DMS153 (cell line): ENCODE measurements at regions not wholly inside any gene's neighbourhood (a gene's known extent, or its start where the extent isn't known, plus 50 kb on each side); places are given as distances from the start of the nearest gene placed in this dataset.
A peak's percentile ranks its signal among the peaks of the same experiment; 100 is the strongest.

Experiments used
- DNase-seq: peaks from one replicate; lab custom pipeline; 2025; lab: John Stamatoyannopoulos, UW

- no peak for DNase-seq
These were observed 276.1 kb upstream of the NEBL start for GRCh38 chr10:21172930-21173801.

DNA sequence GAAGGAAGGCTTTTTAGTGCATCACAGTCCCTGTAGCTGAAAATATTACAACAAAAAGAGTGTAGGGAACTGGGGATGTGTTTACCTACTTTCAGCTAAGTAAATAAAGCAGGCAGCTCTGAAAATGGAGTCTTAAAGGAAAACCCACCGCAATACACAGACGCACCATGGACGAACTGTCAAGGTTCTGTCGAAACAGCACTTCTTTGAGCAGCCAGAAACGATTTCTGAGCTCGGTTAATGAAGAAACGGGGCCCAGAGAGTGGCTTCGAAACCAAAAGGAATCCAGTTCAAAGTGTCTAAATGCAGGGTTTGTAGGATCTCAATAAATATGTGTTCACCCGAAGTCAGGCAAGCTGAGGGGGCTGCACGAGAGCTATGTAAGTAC is 275.4 kb upstream of the NEBL start:
- DNase-seq: no peak

DNA sequence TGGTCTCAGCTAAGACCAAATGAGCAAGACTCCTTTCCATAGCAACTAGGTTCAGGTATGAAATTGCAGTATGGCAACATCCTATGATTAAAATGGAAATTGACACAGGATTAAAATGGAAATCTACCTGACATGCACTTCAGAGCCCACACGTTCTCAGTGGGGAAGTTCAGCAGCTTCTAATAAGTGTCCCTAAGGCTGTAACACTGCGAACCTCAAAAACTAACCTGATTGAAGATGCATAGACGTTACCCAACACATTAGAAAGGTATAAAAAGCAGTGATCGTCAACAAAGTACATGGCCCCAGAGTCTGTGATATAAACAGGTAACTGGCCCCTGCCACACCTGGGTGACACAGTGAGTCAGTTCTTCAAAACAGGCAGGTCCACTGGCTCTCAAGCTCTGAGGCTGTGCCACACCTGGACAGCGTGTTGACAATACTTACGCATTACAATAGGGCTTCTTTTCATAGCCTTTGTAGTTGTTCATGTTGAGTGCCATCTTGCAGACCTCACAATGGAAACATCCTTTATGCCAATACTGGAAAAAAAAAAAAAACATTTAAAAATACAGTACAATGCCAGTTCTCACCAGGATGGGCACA is 274.9 kb upstream of the NEBL start:
- peak; percentile 67 for DNase-seq

GRCh38 chr10:21171197-21171935 is 274.3 kb upstream of the NEBL start:
- no peak for DNase-seq

DNA sequence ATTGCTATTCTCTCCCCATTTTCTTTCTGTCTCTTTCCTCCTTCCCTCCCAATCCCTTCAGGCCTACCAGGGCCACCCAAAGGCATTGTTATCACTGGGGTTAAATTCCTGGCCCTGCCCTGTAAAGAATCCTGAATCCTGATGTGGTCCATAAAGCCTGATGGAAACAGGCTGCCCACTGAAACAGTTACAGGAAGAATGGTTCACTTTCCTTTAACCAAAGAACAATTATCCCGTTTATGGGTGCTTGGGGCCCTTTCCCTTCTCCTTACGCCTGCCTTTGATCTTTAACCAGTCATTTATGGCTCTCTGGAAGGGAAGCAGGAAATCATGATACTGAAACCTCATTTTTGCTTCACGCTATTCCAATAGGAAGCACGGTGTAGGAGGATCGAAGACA is 273.1 kb upstream of the NEBL start:
- no peak for DNase-seq

GRCh38 chr10:21169271-21169670 is 272.2 kb upstream of the NEBL start:
- DNase-seq: no peak

GRCh38 chr10:21167288-21168010 is 270.3 kb upstream of the NEBL start:
- DNase-seq: no peak

DNA sequence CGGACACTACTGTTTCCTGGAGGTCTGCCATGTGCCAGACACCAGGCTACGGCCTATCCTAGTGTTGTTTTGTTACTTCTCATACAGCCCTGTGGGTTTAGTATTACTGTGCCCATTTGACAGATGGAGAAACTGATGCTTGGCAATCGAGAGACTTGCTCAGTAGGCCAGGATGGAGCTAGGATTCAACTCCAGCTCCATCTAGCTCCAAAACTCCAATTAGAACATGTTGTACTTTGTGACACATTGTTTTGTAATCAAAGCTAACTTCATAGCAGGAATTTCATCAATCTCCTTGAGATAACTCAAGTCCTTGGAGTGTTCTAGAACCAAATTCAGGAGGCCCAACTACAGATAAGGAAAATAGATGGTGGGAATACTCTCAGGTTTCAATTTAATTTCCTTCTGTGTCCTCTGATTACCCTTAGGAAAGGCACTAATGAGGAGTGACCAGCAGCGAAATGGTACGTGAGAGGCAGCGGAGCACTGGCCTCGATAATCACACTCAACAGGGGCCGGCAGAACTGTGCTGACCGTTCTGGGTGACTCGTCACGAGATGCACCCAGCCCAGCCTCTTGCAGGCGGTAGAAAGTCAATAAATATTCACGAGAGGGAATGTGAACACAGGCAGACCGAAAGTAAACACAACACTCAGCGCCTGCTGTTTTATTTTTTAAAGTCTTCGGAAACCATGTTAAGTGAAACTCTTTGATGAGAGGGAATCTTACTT is 269.6 kb upstream of the NEBL start:
- DNase-seq: peak; percentile 25

DNA sequence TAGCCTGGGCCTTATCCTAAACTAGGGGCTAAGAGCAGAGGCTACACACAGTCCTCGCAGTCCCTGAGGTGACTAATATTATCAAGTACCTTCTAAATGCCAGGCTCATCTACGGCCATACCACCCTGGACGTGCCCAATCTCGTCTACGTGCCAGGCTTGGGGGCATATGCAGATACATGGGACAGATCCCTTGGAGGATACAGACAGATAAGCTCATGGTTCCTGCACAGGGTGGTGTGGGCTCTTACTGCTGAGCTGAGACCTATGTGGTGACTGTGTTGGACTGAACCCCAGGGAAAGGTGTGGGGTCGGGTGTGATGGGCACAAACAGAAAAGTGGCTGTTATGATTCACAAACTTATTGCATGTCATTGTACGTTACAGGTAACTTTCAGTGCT is 268.4 kb upstream of the NEBL start:
- no peak for DNase-seq

GRCh38 chr10:21164687-21165086 is 267.6 kb upstream of the NEBL start:
- DNase-seq: no peak

GRCh38 chr10:21162948-21163347 is 265.8 kb upstream of the NEBL start:
- no peak for DNase-seq

- DNase-seq: no peak
These were observed 264.5 kb upstream of the NEBL start for GRCh38 chr10:21161647-21162046.

DNA sequence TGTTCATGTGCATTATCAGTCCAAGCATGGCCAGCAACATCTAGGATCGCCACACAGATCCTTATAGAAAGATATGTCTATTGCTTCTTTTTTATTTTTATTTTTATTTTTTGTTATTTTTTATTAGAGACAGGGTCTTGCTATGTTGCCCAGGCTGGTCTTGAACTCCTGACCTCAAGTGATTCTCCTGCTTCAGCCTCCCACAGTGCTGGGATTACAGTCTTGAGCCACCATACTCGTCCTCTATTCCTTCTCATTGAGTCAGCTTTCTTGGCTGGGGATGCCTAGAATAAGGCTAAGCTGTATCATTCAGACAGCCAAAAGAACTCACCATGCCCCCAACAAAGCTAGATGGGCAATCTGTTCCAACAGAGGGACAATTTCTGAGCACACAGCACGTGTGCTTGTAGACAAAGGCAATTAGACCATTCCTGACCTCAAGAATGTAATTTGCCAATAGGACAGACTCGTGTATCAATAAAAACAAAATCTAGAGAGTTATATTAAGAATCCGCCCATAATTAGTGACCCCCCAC is 264.0 kb upstream of the NEBL start:
- no peak for DNase-seq

GRCh38 chr10:21160116-21160515 is 263.0 kb upstream of the NEBL start:
- peak; percentile 83 for DNase-seq

GRCh38 chr10:21159669-21160068 is 262.6 kb upstream of the NEBL start:
- no peak for DNase-seq

DNA sequence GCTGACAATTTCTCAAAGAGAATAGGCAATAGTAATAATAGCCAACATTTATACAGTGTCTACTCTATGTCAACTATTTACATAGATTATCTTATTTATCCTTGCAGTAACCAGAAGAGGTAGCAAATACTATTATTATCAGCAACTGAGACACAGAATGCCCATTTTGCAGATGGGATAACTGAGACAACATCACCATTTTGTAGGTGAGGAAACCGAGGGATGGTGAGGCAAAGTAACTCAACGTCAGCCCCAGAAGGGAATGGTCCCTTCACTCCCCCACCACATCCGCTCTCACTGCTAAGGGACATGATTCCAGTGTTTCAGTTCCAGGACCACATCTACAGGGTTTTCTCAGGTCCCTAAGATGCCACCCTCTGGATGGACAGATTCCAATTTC is 261.2 kb upstream of the NEBL start:
- DNase-seq: no peak

GRCh38 chr10:21157664-21158063 is 260.6 kb upstream of the NEBL start:
- no peak for DNase-seq

DNA sequence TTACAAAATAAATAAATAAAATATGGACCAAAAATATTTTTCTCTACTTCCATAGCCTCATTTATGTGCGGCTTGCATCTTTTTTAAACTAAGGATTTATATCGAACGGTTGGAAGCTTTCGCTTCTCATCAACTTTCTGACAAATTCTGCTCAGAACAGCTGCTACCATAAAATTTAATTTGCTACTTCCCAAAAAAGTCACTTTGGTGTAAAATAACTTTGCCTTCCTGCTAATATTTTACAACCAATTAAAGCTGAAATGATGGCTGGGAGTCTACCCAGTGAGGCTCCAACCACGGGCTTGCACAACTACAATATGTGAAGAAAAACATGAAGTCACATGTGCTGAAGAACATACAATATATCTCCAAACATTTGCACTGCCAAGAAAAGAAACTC is 253.1 kb upstream of the NEBL start:
- DNase-seq: no peak

GRCh38 chr10:21146436-21146789 is 249.3 kb upstream of the NEBL start:
- no peak for DNase-seq

GRCh38 chr10:21145751-21146435 is 248.8 kb upstream of the NEBL start:
- DNase-seq: no peak

GRCh38 chr10:21144047-21144446 is 246.9 kb upstream of the NEBL start:
- no peak for DNase-seq
